GM12872 (cell line): ENCODE measurements at regions not wholly inside any gene's neighbourhood (a gene's known extent, or its start where the extent isn't known, plus 50 kb on each side); places are given as distances from the start of the nearest gene placed in this dataset.

Experiments
- CTCF ChIP-seq: IDR thresholded peaks from 3 replicates; pipeline ENCODE4 v1.5.1; 2011; ENCODE audit warnings: low read depth, mild to moderate bottlenecking, low read length, moderate library complexity; ENCODE audit not compliant: insufficient read depth

GRCh38 chr4:144202081-144202480, 61.6 kb upstream of the GYPA start:
- no peak for TF ChIP-seq CTCF

DNA sequence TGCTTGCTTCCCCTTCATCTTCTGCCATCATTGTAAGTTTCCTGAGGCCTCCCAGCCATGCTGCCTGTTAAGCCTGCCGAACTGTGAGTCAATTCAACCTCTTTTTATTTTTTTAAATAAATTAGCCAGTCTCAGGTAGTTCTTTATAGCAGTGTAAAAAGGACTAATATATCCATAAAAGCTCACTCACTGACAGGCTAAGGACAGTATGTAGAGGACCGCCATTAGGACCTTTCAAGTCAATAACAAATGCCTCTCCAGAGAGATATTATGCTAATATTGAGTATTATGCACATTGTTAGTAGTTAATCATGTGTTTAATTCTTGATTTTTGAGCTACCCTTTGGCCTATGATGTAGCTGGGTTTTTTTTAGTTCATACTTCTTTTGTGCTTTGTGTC, 62.6 kb upstream of the GYPA start:
- TF ChIP-seq CTCF = no peak

GRCh38 chr4:144204431-144204830, 63.9 kb upstream of the GYPA start:
- TF ChIP-seq CTCF = no peak

DNA sequence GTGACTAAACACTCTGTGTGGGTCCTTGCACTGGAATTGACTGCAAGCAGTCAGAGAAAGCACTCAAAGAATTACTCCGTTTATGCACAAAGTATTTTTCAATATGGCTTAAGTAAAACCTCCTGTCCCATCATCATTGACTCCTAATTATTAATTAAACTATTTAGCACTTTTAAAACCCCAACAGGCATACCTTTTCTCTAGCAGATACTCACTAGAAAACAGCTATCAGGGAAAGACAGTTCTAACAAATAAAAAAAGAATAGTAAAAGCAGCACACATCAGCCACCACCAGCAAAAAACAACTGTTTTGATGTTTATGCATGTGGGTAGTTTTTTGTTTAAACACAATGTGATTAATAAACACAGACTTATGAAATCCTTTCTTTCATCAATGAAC, 66.2 kb upstream of the GYPA start:
- no peak for TF ChIP-seq CTCF

DNA sequence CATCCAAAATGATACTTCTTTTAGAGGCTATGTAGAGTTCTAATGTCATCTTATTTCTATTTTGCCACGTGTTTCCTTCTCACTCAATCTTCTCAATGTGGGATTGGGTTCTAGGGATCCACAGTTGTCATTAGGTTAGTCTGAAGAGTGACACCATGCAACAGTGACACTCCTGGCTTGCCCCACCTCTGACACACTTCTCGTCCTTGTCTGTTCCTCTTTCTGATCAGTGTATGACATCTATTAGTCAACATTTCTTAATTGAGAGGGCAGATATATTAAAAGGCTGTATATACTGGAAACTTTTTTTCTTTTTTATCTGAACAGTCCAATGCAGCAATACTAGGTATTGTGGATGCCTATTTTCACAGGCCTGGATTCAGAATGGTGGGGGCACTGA, 67.6 kb upstream of the GYPA start:
- no peak for TF ChIP-seq CTCF

DNA sequence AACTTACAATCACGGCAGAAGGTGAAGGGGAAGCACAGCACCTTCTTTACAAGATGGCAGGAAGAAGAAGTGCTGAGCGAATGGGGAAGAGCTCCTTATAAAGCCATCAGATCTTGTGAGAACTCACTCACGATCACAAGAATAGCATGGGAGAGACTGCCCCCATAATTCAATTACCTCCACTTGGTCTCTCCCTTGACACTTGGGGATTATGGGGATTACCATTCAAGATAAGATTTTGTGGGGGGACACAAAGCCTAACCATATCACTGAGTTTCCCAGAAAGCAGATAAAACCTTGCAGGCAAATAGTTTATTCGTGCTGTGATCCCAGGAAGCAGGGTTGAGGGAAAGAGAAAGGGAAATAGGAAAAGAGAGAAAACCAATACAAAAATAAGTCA, 69.0 kb upstream of the GYPA start:
- TF ChIP-seq CTCF = no peak

- no peak for TF ChIP-seq CTCF
Observed at GRCh38 chr4:144213371-144213770, 72.9 kb upstream of the GYPA start.

DNA sequence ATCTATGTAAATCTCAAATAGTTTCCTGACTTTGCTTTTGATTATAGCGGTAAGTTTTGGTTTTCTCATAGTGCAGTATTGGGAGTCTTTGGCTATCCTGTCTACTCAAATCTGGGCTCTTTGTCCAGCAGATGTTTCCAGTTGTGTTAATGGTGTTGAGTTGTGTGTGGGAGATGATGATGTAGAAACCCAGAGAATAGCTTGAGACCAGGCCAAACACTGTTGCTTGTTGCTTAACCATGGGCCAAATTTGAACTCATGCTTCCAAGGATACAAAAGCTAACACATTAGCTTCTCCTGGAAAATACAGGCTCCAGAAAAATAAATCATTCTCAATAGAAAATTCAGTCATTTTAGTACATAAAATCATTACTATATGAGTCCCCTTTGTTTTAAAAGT, 82.6 kb upstream of the GYPA start:
- no peak for TF ChIP-seq CTCF
